GM15510 (cell line): ENCODE measurements at regions not wholly inside any gene's neighbourhood (a gene's known extent, or its start where the extent isn't known, plus 50 kb on each side); places are given as distances from the start of the nearest gene placed in this dataset.

Experiments
- POLR2A ChIP-seq: IDR thresholded peaks from 3 replicates; pipeline ENCODE4 v1.6.1; 2011; ENCODE audit warnings: borderline replicate concordance; ENCODE audit not compliant: insufficient read length; ENCODE audit errors: extremely low read depth

GRCh38 chr2:7811073-7811472, 870.8 kb upstream of the ID2 start:
- TF ChIP-seq POLR2A = no peak

- no peak for TF ChIP-seq POLR2A
These were observed 869.4 kb upstream of the ID2 start for GRCh38 chr2:7812231-7812995.

- no peak for TF ChIP-seq POLR2A
These were observed 868.1 kb upstream of the ID2 start for GRCh38 chr2:7813541-7814292.

GRCh38 chr2:7815726-7816125, 866.1 kb upstream of the ID2 start:
- no peak for TF ChIP-seq POLR2A

- TF ChIP-seq POLR2A = no peak
These were observed 865.6 kb upstream of the ID2 start for GRCh38 chr2:7816233-7816632.

- TF ChIP-seq POLR2A = no peak
These were observed 864.9 kb upstream of the ID2 start for GRCh38 chr2:7816944-7817343.

GRCh38 chr2:7819316-7819715, 862.5 kb upstream of the ID2 start:
- TF ChIP-seq POLR2A = no peak

GRCh38 chr2:7819850-7820249, 862.0 kb upstream of the ID2 start:
- TF ChIP-seq POLR2A = no peak

- no peak for TF ChIP-seq POLR2A
These were observed 857.6 kb upstream of the ID2 start for GRCh38 chr2:7824211-7824610.

- no peak for TF ChIP-seq POLR2A
These were observed 856.1 kb upstream of the ID2 start for GRCh38 chr2:7825591-7826312.

- no peak for TF ChIP-seq POLR2A
These were observed 855.2 kb upstream of the ID2 start for GRCh38 chr2:7826656-7827055.

DNA sequence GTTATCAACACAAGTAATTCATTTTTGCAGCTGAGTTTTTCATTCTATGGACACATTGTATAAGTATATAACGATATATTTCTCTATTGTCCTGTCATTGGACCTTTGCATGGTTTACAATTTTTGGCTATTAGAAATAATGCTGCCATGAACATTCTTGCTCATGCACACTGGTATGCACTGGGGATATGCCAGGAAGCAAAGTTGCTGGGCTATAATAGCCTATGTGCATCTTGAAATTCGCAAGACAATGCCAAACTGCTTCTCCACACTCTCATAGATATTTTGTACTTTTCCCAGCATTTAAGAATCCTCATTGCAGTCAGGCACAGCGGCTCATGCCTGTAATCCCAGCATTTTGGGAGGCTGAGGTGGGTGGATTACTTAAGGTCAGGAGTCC, 852.6 kb upstream of the ID2 start:
- TF ChIP-seq POLR2A = no peak

GRCh38 chr2:7830616-7831015, 851.2 kb upstream of the ID2 start:
- no peak for TF ChIP-seq POLR2A

- no peak for TF ChIP-seq POLR2A
These were observed 846.7 kb upstream of the ID2 start for GRCh38 chr2:7835151-7835550.
